D721Med (cell line): ENCODE measurements at regions not wholly inside any gene's neighbourhood (a gene's known extent, or its start where the extent isn't known, plus 50 kb on each side); places are given as distances from the start of the nearest gene placed in this dataset.
"Not testable (repeated sequence)": the region's sequence is repeated elsewhere in the genome, so short reads cannot be mapped to it uniquely, and the experiment has no call there.

Source experiments
- DNase-seq: peaks from one replicate; pipeline ENCODE4 v3.0.0; 2011; ENCODE audit warnings: low spot score; ENCODE audit not compliant: insufficient read length
- FAIRE-seq: peaks from 2 replicates; lab custom pipeline; 2011; peaks lifted over from hg19 to GRCh38; lab: Jason Lieb, UNC
- CTCF ChIP-seq: IDR thresholded peaks from 2 replicates; pipeline ENCODE4 v1.5.1; 2012; ENCODE audit warnings: mild to moderate bottlenecking, control low read depth; ENCODE audit not compliant: insufficient read depth; ENCODE audit errors: missing control alignments

- DNase-seq (no peak), FAIRE-seq (no peak)
These were observed 656.3 kb downstream of the TYW1 start for GRCh38 chr7:67652937-67653336.

GRCh38 chr7:67653856-67654454, 657.3 kb downstream of the TYW1 start:
- TF ChIP-seq CTCF = no peak
- no peak for DNase-seq
- FAIRE-seq = no peak

More at GRCh38 chr7:67652937-67653336, 656.3 kb downstream of the TYW1 start:
- TF ChIP-seq CTCF = no peak

- no peak for DNase-seq
- no peak for FAIRE-seq
- no peak for TF ChIP-seq CTCF
These were observed 658.0 kb downstream of the TYW1 start for GRCh38 chr7:67654642-67655041.

GRCh38 chr7:67655168-67655567, 658.5 kb downstream of the TYW1 start:
- no peak for TF ChIP-seq CTCF
- FAIRE-seq = no peak
- no peak for DNase-seq

- FAIRE-seq (no peak), DNase-seq (no peak)
- TF ChIP-seq CTCF = no peak
These were observed 662.5 kb downstream of the TYW1 start for GRCh38 chr7:67659091-67659490.

- DNase-seq (no peak), FAIRE-seq (no peak)
- no peak for TF ChIP-seq CTCF
These were observed 666.2 kb downstream of the TYW1 start for GRCh38 chr7:67662804-67663203.

- no peak for TF ChIP-seq CTCF
- FAIRE-seq = no peak
- DNase-seq = no peak
These were observed 667.0 kb downstream of the TYW1 start for GRCh38 chr7:67663644-67664043.

GRCh38 chr7:67666359-67666758, 669.7 kb downstream of the TYW1 start:
- not testable (repeated sequence) for FAIRE-seq, DNase-seq
